Stimulated activated CD8-positive, alpha-beta memory T cell treated with anti-CD3 and anti-CD28 coated beads, Interleukin-15, amount 100 ng/mL, for 1 hour (primary cell): ENCODE measurements at regions not wholly inside any gene's neighbourhood (a gene's known extent, or its start where the extent isn't known, plus 50 kb on each side); places are given as distances from the start of the nearest gene placed in this dataset.

Experiments used
- DNase-seq: peaks from one replicate; pipeline ENCODE4 v3.0.0-alpha.2; 2020; ENCODE audit warnings: low read depth

DNA sequence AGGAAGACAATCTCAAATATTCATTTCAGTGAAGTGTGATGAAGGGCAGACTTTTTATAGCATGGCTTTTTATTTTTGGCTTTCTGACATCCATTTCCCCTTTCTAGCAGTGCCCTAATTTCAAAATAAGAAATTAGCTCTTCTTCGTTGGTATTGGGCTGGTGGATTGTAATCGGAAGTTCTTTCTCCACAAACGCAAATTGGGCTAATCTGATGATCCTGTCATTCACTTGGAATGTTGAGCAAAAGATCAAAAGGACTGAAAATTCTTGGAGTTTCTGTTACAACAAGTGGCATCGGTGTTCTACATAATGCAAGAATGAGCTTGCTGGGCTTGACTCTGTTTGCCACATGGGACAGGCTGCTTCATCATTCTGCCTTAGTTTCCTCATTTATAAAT, 1182.8 kb downstream of the FLRT2 start:
- no peak for DNase-seq

DNA sequence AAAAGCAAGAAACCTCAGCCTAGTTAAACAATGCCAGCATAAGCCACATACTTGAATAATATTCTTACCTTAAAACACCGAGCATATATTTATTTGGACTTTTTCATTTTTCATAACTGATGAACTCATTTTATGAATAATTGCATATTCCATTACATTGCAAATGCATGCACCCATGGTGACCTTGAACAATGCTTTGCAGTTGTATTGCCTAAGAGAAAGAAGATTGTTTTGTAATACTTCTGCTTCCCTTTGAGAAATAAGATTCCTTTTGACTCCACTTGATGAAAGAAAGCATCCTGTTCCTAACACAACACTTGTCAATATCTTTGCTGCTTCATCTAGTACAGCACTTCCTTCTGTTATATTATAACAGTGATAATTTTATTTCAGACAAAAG, 1182.2 kb downstream of the FLRT2 start:
- no peak for DNase-seq

DNA sequence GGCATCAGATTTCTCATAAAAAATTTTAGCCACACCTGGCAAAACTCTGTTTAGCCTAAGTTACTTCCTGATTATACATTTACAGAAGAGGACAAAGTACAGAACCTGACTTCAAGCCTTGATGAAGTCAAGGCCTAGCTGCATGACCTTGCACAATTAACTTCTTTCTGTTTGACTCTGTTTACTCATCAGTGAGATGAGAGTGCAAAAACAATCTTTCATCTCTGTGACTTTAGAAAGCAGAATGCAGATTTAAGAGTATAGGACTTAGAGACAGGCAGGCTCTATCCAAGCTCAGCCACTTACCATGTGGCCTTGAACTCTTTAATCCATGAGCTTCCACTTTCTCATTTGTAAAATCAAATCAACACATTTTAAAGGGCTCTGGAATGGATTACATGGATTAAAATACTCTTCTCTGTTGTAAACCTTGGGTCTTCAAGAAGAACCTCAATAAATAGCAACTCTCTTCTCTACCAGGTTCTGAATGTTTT, 1178.9 kb downstream of the FLRT2 start:
- DNase-seq = no peak

DNA sequence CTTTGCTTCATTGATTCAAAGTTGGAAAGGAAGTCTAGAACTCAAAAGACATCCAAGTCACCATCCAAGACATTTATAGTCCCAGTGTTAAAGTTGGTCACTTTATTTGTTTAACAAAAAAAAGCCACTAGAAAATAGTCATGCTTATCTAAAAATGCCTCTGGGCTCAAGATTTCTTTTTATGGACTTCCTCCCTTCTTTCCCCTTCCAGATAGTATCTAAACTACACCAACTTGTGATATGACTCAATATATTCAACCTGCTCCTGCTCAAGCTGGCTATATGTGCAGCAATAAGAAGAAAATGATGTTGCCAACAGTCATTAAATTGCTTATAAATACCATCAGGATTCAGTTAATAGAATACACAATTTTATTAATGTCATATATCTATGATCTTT, 1177.1 kb downstream of the FLRT2 start:
- no peak for DNase-seq

DNA sequence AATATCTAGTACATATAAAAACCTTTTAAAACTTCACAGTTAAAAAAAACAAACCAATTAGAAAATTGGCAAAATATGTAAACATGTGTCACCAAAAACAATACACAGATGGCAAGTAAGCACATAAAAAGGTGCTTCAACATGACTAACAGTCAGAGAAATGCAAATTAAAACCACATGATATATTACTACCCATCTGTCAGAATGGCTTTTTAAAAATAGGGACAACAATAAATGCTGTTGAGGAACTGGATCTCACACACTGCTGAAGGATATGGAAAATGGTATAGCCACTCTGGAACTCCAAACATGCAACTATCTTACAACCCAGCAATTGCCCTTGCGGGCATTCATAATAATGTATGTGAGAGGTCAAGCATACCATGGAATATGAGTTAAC, 1153.6 kb downstream of the FLRT2 start:
- no peak for DNase-seq

DNA sequence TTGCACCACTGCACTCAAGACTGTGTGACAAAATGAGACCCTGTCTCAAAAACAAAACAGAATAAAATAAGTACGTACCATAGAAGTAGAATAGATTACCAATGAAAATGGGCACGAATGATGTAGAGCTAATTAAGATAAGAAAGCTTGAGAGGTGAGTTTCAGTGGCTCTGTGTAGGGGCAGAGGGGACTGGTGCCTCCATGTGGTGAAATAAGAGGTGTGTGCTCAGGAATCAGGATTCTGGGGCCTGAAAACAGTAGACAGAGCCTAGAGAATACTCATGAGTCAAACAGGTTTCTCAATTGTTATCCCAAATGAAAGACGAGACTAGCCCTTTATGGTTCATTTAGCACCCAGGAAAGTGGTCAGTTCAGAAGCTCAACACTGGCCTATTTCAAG, 1145.1 kb downstream of the FLRT2 start:
- no peak for DNase-seq

DNA sequence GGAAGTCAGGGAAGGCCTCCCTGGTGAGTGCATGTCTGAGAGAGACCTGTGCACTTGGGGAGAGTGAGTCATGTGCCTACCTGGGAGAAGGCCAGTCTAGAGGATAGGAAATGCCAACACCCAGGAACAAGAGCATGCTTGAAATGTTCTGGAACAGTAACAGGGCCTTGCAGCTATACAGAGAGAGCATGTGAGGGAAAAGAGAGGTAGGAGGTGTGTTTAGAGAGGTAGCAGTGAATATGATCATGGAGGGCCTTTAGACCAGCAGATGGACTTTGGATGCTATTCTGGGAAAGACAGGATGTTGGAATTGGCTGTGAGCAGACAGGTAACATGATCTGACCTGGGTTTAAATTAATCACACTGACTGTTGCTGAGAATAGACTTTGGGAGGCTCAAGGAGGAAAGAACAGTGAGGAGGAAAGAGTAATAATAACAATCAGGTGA, 1143.6 kb downstream of the FLRT2 start:
- DNase-seq = no peak

DNA sequence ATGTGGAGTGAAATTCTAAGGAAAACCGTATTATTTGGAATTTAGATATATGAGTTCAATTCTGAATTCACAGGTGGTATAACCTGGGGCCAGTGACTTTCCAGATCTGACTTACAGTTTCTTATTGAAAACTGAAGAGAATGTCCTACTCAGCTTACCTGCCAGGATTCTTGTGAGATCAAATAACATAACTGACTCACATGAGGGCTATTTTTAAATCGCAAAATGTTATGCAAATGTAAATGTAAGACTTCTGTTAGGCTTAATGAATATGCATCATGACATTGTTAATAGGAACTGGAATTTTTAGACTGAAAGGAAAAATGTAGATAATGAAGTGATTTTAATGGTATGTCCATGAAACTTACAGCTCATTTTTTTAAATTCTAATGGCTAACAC, 1142.1 kb downstream of the FLRT2 start:
- no peak for DNase-seq

DNA sequence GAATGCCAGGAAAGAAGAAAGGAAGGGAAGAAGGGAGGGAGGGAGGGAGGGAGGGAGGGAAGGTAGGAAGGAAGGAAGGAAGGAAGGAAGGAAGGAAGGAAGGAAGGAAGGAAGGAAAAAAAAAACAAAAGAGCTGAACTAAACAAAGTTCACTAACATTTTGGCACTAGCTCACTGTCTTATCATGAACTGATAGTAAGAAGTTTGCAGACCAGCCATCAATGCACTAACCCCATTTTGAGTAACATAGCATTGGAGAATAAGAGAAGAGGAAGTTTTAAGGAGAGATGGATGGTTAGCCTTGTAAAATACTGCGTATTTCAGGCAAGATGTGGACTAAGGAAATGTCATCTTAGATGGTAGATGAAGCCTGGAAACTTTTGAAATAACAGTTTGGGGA, 1136.0 kb downstream of the FLRT2 start:
- no peak for DNase-seq

DNA sequence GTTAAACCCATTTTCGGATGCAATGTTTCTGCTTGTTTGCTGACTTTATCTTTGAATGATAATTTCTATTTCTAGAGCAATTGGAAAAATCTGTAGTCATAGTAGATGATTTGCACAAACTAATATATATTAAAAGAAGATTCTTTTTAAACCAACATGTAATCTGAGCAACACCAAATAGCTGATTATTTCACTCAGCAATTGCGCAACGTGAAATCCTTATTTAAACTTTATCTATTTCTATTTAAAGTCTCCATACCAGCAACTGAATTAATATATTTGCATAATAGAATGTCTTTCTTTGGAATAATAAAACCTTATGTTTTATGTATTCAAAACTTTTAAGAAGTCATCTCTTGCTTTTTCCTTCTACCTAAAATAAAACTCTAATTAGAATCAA, 1132.4 kb downstream of the FLRT2 start:
- no peak for DNase-seq

DNA sequence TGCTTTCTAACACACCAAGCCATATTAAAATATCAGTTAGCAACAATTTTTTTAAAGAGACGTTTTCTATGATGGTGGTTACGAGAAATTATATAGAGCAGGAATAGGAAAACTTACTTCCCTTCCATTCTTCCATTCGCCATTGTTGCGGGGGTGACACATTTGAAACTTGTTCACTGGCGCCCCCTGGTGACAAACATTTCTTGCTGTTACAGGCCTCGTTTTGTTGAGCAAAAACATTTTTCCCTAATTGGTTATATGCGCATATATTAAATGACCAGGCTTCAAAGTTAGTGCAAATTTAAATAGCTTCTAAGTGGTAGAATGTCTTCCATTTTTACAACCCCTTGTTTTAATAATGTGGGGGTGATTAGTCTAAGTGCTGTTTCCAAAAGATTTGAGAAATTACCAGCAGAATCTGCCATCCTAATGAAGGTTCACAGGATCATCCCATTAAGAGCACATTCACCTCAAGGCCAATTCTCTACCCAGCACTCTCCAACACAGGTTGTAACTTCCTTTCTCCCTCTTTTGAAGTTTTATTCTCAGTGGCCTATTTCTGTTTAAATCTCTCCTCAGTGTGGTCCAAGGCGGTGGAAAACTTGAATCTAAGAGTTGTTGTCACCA, 1124.7 kb downstream of the FLRT2 start:
- DNase-seq = no peak

DNA sequence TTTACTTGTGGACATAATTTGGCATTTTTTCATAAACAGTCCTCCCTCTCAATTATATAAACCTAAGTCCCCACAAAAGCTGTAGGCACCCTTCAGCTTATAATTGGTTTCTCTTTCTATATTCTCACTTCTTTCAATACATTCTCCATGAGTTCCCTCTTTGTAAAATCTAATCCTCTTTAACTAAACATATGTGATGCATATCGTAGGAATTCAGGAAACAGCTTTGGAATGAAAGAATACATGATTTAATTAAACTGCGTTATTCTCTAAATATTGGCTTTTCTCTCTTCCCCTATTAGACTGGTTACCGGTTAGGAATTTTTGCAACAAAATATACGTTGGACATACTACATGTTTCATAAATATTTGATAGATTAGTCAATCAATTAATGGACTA, 1122.6 kb downstream of the FLRT2 start:
- no peak for DNase-seq

DNA sequence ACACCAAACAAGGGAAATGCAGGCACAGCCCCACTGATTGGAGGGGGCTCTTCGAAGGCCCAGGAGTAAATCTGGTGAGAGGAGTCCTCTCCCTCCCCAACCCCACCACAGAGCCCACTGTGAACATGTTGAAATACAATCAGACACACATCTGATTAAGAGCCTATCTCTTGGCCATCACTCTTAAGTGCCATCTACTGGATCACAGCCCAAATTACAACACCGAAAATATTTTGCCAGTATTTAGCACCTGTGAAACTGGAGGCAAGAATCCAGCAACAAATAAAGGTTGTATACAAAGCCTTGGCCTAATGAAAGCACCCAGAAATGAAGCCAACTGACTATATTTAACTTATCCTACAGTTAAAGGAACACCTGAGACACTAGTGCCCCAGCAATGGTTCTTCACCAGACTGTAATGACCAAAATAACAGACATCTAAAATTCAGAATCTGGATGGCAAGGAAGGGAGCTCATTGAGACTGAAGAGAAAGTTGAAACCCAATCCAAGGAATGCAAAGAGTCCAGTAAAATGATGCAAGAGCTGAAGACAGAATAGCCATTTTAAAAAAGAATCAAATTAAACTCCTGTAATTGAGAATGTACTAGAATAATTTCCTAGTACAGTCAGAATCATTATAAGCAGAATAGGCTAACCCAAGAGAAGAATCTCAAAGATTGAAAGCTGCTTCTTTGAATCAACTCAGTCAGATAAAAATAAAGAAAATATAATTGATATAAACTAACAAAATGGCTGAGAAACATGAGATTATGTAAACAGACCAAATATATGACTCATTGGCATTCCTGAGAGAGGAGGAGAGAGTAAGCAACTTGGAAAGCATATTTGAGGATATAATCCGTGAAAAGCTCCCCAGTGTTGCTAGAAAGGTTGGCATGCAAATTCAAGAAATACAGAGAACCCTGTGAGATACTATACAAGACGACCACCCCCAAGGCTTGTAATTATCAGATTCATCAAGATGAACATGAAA, 1117.0 kb downstream of the FLRT2 start:
- no peak for DNase-seq

DNA sequence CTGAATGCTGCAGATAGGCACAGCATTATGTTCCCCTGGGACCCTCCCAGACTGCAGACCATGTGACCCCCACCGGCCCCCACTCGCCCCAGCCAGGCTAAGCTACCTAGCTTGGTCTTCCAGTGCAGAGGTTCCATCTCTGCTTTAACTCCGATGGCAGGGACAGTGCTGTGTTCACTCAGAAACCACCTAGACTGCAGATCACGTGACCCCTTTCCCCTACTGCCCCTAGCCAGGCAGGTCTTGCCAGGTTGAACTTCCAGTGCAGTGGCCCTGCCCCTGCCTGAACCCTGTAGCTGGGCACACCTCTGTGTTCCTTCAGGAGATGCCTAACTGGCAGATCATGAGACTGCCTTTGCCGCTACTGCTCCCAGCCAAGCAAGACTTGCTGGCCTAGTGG, 1116.2 kb downstream of the FLRT2 start:
- no peak for DNase-seq

DNA sequence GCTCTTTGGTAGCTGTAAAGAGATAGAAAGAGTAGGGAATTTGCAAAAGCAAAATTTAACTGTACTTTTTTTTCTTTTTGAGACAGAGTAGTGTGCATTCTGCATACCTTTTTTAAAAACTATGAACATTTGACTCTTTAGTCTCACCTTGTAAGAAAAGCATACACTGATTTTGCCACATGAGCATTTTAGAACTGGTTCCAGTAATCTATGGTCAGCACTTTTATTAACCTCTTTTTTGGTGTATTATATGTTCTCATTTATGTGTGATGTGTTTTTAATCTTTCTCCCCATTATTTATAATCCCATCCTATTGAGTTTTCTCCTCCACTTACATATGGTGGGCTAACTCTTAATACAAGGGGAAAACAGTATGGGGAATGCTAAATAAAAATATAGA, 1111.4 kb downstream of the FLRT2 start:
- no peak for DNase-seq

DNA sequence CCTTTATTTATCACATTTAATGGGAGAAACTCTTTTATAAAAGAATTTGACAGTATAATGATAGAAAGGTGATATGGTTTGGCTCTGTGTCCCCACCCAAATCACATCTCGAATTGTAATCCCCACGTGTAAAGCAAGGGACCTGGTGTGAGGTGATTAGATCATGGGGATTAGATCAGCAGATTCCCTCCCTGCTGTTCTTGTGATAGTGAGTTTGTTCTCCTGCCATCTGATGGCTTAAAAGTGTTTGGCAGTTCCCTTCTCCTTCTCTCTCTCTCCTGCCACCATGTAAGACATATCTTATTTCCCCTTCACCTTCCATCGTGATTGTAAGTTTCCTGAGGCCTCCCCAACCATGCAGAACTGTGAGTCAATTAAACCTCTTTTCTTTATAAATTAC, 1110.3 kb downstream of the FLRT2 start:
- DNase-seq = no peak

DNA sequence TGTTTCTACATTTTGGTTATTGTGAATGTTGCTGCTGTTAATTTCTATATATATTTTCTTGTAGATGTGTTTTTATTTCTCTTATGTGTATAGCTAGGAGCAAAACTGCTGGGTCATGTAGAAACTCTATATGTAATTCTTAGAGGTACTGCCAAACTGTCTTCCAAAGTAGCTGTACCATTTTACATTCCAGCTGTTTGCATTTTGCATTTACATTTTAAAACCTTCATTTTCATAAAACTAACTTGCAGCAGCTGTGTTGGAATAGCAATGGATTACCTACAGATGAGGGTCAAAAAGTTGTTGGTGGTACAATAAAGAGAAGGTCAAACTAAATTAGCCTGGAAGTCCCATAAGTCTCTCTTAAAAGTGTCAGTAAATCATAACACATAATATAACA, 1109.7 kb downstream of the FLRT2 start:
- no peak for DNase-seq

DNA sequence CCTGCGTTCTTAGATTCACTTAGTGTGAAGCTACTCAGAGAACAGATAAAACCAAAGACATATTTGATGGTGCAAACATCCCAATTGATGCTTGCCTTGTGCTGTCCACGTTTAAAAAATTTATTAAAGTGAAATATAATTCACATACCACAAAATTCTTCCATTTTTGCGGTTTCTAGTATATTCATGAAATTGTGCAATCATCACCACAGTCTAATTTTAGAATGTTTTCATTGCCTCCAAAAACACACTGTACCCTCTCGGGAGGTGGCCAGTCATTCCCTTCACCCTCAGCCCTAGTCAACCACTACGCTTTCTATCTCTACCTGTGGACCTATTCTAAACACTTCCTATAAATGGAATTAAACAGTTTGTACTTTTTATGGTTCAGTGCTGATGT, 1109.2 kb downstream of the FLRT2 start:
- DNase-seq = no peak

DNA sequence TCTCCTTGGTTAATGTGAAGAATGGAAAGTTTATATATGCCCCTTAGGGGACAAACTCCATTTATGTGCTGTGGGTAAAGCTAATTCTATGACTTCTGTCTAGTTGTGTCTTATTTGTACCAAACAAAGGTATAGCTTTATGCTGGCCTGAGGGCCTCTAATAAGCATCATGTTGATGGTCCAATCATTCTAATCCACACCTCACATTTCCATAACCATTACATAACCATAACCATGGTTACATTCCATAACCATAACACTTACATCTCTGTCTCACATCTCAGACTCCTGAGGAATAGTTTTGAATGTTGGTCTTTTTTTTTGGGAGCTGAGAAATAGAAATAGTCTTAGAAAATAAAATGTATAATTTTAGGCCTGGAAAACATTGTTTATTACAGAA, 1097.1 kb downstream of the FLRT2 start:
- DNase-seq = no peak

DNA sequence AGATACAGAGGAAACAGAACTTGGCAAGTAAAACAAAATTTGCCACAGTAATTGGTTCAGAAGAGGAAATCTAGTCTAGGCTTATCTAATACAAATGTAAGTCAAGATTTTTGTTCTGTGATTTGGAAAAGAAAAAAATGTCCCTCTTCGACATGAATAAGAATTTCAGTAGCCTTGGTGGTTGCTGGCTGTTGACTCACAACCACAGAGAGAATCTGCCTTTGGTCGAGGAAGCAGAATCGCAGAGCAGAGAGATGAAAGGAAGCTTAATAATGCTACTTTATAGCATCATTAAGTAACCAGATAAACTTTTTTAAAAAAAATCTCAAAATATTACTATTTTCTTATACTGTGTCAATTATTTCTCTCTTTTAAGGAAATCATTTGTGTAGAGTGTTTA, 1096.6 kb downstream of the FLRT2 start:
- no peak for DNase-seq

DNA sequence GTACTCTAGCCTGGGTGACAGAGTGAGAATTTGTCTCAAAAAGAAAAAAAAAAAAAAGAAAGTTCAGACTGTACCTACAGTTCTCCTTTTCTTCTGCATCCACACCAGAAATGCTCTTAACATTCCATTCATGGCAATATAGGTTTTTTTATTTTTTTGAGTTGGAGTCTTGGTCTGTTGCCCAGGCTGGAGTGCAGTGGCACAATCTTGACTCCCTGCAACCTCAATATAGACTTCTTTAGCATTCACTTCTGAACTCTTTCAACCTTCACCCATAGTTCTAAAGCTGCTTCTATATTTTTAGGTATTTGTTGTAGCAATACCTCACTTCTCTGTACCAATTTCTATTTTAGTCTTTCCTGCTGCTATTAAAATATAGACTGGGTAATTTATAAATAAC, 1095.7 kb downstream of the FLRT2 start:
- DNase-seq = no peak

DNA sequence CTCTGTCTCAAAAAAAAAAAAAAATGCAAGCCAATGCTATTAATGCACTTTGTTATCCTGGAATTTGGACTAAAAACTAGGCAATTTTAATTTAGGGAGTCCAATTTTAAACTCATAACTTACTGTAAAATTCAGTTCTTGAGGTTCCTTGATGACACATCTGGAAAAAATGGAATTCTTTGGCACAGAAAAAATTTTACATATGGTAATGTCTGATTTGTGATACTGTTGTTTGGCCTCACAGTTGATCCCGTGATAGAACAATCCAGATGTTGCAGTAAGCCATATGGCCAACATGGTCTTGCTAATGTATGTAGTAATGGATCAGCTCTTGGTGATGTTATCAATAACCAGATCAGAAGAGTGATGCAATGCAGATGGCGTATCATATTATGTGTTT, 1089.8 kb downstream of the FLRT2 start:
- DNase-seq = no peak

DNA sequence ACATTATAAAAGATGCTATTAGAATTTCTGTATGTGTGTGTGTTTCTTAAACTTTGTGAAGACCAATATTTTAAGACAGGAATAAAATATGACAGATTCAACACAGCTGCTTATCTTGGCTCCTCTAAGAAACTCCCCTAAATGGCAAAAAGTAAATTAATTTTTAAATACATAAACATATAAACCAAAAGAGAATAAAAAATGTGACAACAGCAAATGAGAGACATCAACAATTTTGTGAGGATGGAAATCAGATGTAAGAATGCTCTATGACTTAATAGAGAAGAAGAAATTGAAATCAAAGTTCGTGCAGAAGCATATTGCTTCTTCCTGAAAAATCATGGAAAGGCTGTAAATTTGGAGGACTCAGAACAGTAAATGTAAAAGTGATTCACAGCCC, 1083.8 kb downstream of the FLRT2 start:
- DNase-seq = no peak
